HG03520 (cell line): ENCODE measurements at regions not wholly inside any gene's neighbourhood (a gene's known extent, or its start where the extent isn't known, plus 50 kb on each side); places are given as distances from the start of the nearest gene placed in this dataset.

ENCODE experiments used
- ATAC-seq: cut with Tn5 transposase; IDR thresholded peaks from one replicate; pipeline ENCODE4 v1.9.1; 2021; ENCODE audit warnings: mild to moderate bottlenecking, moderate library complexity; ENCODE audit not compliant: unreplicated experiment

GRCh38 chr1:194151056-194151455 is 964.6 kb upstream of the B3GALT2 start:
- peak; percentile 41 for ATAC-seq

GRCh38 chr1:194150242-194150641 is 963.8 kb upstream of the B3GALT2 start:
- ATAC-seq, result no peak

GRCh38 chr1:194133152-194133551 is 946.7 kb upstream of the B3GALT2 start:
- ATAC-seq, result no peak

GRCh38 chr1:194118086-194118485 is 931.7 kb upstream of the B3GALT2 start:
- ATAC-seq, result no peak

- no peak for ATAC-seq
Measured at GRCh38 chr1:194117582-194117981, 931.2 kb upstream of the B3GALT2 start.

- ATAC-seq, result no peak
Measured at GRCh38 chr1:194114288-194114687, 927.9 kb upstream of the B3GALT2 start.

GRCh38 chr1:194105381-194105780 is 919.0 kb upstream of the B3GALT2 start:
- no peak for ATAC-seq

- no peak for ATAC-seq
Measured at GRCh38 chr1:194104247-194104844, 917.9 kb upstream of the B3GALT2 start.

GRCh38 chr1:194103516-194104246 is 917.3 kb upstream of the B3GALT2 start:
- ATAC-seq, result no peak

- no peak for ATAC-seq
Measured at GRCh38 chr1:194103101-194103500, 916.7 kb upstream of the B3GALT2 start.

GRCh38 chr1:194102607-194103006 is 916.2 kb upstream of the B3GALT2 start:
- no peak for ATAC-seq

GRCh38 chr1:194084755-194085154 is 898.3 kb upstream of the B3GALT2 start:
- ATAC-seq, result no peak

- ATAC-seq, result no peak
Measured at GRCh38 chr1:194081444-194081843, 895.0 kb upstream of the B3GALT2 start.

GRCh38 chr1:194080826-194081225 is 894.4 kb upstream of the B3GALT2 start:
- no peak for ATAC-seq

- ATAC-seq, result peak; percentile 72
Measured at GRCh38 chr1:194078765-194079164, 892.4 kb upstream of the B3GALT2 start.

- no peak for ATAC-seq
Measured at GRCh38 chr1:194076646-194077045, 890.2 kb upstream of the B3GALT2 start.

GRCh38 chr1:194073833-194074232 is 887.4 kb upstream of the B3GALT2 start:
- no peak for ATAC-seq

- no peak for ATAC-seq
Measured at GRCh38 chr1:194071205-194071604, 884.8 kb upstream of the B3GALT2 start.

GRCh38 chr1:194069831-194070218 is 883.4 kb upstream of the B3GALT2 start:
- ATAC-seq, result no peak

- ATAC-seq, result no peak
Measured at GRCh38 chr1:194069168-194069830, 882.9 kb upstream of the B3GALT2 start.

- ATAC-seq, result no peak
Measured at GRCh38 chr1:194068446-194069167, 882.2 kb upstream of the B3GALT2 start.
